ENCODE measurements at regions not wholly inside any gene's neighbourhood (a gene's known extent, or its start where the extent isn't known, plus 50 kb on each side); places are given as distances from the start of the nearest gene placed in this dataset.
A peak's percentile ranks its signal among the peaks of the same experiment; 100 is the strongest.

- no peak overlapping the region for H3K4me3 ChIP-seq
- DNase-seq (ENCODE audit: low spot score in 2 of 2) = no peak
- H3K27ac ChIP-seq = no peak overlapping the region
- no peaks in the 10 kb centered on the region for H3K36me3 ChIP-seq
- TF ChIP-seq POLR2A (IDR thresholded peaks at IDR 0.05) = no peak
- TF ChIP-seq CTCF (IDR thresholded peaks at IDR 0.05) = no peak
- no peak for TF ChIP-seq EP300 (IDR thresholded peaks at IDR 0.05)
- H3K9me3 ChIP-seq = peaks cover 0 to 11% (median 0%) of the 10 kb centered on the region in 4 donors
- no peaks in the 10 kb centered on the region for H3K4me1 ChIP-seq
- H3K27me3 ChIP-seq = no peaks in the 10 kb centered on the region
- WGBS, 2 donors = 62 to 92% methylated on average over 3 of the region's 3 CpGs
Observed at GRCh38 chr15:93543093-93543492, 454.1 kb upstream of the RGMA start.

GRCh38 chr15:93527374-93528050 is 438.5 kb upstream of the RGMA start:
- WGBS, 2 donors = 71 to 75% methylated on average over 5 of the region's 5 CpGs
- peaks cover 0 to 5% (median 0%) of the 10 kb centered on the region in 4 donors for H3K4me1 ChIP-seq
- H3K4me3 ChIP-seq = no peak overlapping the region
- DNase-seq (ENCODE audit: low spot score in 2 of 2) = no peak
- H3K27me3 ChIP-seq = no peaks in the 10 kb centered on the region
- no peaks in the 10 kb centered on the region for H3K9me3 ChIP-seq
- TF ChIP-seq CTCF (IDR thresholded peaks at IDR 0.05) = no peak
- no peak for TF ChIP-seq POLR2A (IDR thresholded peaks at IDR 0.05)
- TF ChIP-seq EP300 (IDR thresholded peaks at IDR 0.05) = no peak
- no peaks in the 10 kb centered on the region for H3K36me3 ChIP-seq
- H3K27ac ChIP-seq = no peak overlapping the region

DNA sequence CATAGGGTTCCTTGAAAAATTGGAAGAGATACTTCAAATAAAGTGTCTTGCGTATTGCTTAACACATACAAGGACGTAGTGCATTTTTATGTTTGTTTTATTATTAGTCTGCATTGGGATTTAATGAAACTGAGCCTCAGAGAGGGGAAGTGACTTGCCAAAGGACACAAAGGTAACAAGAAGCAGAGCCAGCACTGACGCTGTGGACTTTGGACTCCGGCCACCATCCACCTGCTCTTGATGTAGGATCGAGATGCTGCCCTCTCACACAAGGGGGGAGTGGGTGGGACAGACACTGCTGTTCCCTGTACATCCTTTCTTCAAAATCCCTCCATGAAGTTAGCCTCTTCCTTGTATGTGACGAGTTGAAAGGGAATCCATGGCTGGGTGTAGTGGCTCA is 435.4 kb upstream of the RGMA start:
- Histone ChIP-seq H3K36me3 (no peaks in the 10 kb centered on the region), H3K4me3 (no peak overlapping the region), H3K4me1 (peaks cover 0 to 5% (median 0%) of the 10 kb centered on the region in 4 donors), H3K27me3 (no peaks in the 10 kb centered on the region), H3K27ac (no peak overlapping the region), H3K9me3 (no peaks in the 10 kb centered on the region)
- no peak for DNase-seq (ENCODE audit: low spot score in 2 of 2)
- TF ChIP-seq POLR2A (IDR thresholded peaks at IDR 0.05) (no peak), EP300 (IDR thresholded peaks at IDR 0.05) (no peak), CTCF (IDR thresholded peaks at IDR 0.05) (no peak)
- WGBS, 2 donors = 77 to 83% methylated on average over 6 of the region's 6 CpGs

DNA sequence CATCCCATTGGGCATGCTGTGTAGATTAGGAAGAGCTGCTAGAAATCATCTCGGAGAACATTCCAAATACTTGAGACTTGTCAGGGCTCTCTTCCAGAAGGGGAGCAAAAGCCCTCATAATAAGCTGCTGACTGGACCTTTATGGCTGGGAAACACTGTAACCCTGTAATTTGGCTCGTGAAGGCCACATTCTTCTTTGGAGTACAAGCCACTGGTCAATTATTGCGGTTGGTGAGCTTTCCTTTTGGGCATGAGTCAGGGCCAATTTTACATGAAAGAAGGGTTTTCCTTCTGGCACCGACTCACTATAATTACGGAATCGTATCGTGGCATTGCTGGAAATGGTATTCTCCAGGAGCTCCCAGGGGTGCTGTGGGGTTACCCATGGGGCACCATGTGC is 434.5 kb upstream of the RGMA start:
- H3K4me1 ChIP-seq = peaks cover 0 to 5% (median 0%) of the 10 kb centered on the region in 4 donors
- no peaks in the 10 kb centered on the region for H3K27me3 ChIP-seq
- 45 to 51% methylated on average over 7 of the region's 7 CpGs for WGBS, 2 donors
- TF ChIP-seq EP300 (IDR thresholded peaks at IDR 0.05) (peak in 1 of 2 donors; percentile 8), CTCF (IDR thresholded peaks at IDR 0.05) (no peak)
- no peaks in the 10 kb centered on the region for H3K36me3 ChIP-seq
- DNase-seq (ENCODE audit: low spot score in 2 of 2) = no peak
- H3K27ac ChIP-seq = no peak overlapping the region
- no peak overlapping the region for H3K4me3 ChIP-seq
- H3K9me3 ChIP-seq = no peaks in the 10 kb centered on the region

- no peak for TF ChIP-seq EP300 (IDR thresholded peaks at IDR 0.05)
- no peak for TF ChIP-seq POLR2A (IDR thresholded peaks at IDR 0.05)
- no peak for TF ChIP-seq CTCF (IDR thresholded peaks at IDR 0.05)
- DNase-seq (ENCODE audit: low spot score in 2 of 2) = no peak
- no peak overlapping the region for H3K27ac ChIP-seq
- no peak overlapping the region for H3K4me3 ChIP-seq
- H3K4me1 ChIP-seq = peaks cover 0 to 14% (median 0%) of the 10 kb centered on the region in 4 donors
- no peaks in the 10 kb centered on the region for H3K36me3 ChIP-seq
- 65 to 84% methylated on average over 4 of the region's 4 CpGs for WGBS, 2 donors
- H3K9me3 ChIP-seq = no peaks in the 10 kb centered on the region
- no peaks in the 10 kb centered on the region for H3K27me3 ChIP-seq
Observed at GRCh38 chr15:93520206-93520605, 431.2 kb upstream of the RGMA start.

Measured in tibial nerve (tissue), 4 donors.